ENCODE measurements at regions not wholly inside any gene's neighbourhood (a gene's known extent, or its start where the extent isn't known, plus 50 kb on each side); places are given as distances from the start of the nearest gene placed in this dataset.
A peak's percentile ranks its signal among the peaks of the same experiment; 100 is the strongest.
"Not testable (repeated sequence)": the region's sequence is repeated elsewhere in the genome, so short reads cannot be mapped to it uniquely, and the experiment has no call there.

DNA sequence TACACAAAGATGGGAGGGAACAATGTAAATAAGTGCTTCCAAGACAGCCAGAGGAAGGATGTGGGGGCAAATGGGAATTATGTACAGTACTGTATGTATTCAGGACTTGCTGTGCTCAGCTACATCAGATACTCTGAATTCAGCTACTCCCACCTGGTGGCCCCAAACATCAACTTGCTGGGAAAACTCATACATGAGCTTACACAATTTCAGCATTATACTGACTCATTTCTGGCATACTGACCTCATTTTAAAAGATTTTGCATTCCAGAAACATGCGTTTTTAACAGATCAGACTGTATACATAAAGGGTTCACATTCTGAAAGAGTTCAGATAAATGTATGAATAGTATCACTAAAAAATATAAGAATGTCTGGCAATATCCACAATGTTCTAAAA is 59.7 kb downstream of the GPX5 start:
- no peak for DNase-seq

DNA sequence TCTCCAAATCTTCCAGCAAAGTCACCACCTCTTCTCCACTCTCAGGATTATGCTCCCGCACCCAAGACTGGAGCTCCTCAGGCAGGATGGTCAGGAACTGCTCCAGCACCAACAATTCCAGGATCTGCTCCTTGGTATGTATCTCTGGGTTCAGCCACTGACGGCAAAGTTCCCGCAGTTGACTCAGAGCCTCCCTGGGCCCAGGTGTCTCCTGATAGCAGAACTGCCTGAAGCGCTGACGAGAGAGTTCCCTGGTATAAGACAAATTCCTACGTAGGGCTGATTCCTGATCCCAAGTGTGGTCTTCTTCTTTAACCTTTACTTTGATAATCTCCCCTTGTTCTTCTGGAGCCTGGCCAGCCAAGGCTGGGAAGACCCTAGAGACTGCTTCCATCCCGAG is 60.6 kb downstream of the GPX5 start:
- DNase-seq: no peak

DNA sequence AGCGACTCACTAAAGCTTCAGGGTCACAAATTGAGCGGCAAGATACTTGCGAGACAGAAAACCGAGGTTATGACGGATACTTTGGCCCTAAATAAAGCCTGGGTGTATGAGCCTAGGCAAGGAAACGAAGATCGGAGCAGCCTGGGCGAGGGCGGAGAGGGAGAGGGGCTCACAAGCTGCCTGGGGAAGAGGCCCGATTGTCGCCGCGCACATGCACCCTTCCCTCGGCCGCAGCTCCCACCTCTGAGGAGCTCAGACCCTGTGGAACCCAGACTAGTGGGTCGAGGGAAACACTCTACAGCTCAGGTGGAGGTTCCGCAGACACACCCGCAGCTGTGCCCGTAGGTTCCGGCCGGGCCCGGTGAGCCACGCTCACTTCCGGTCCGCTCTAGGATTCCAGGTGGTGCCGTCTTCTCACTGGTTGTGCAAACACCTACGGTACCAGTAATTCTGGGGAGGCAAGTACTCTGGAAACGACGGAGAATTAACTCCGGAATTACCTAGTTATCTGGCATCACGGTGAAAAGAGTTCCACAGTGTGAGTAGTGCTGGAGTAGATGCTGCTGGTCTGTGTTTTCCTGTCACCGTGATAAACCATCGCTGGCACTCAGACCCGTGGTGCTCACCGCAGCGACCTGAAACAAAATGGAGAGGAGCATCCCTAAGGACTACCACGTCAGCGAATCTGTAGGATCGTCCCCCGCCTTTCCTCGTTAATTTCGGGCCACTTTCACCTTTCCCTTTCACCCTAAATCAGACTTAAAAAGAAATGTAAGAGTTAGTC is 61.5 kb downstream of the GPX5 start:
- DNase-seq: peak; percentile 58

DNA sequence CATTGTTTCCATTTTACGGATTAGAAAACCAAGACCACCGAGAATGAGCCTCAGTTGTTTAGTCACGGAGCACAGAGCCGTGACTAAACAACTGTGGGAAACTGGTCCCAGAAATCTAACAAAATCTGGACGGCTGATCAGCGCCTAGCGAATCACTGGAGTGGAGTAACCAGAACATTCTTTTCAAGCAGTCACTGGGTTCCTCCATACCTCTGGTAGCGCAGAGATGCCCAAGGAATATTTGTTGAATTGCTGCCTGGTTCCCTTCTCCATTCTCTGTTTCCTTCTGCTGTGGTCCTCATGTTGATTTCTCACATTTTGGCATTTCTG is 62.0 kb downstream of the GPX5 start:
- DNase-seq: no peak

DNA sequence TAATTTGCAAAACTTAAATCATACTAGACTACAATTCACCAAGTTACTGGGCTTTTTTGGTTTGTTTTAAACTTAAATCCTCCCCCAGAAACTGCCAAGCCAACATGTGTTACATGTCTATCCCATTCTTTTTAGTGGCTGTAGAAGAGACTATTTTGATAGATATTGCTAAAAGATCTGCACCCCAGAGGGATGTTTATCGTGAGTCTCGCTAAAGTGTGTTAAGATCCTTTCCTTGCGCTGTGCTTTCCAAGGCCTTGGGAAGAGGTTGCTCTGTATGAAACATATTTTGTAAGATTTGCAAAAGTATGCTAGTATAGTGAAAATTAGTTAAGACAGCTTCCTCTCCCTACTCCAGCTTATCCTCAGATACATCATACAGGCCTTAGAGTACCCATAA is 63.0 kb downstream of the GPX5 start:
- DNase-seq: no peak

DNA sequence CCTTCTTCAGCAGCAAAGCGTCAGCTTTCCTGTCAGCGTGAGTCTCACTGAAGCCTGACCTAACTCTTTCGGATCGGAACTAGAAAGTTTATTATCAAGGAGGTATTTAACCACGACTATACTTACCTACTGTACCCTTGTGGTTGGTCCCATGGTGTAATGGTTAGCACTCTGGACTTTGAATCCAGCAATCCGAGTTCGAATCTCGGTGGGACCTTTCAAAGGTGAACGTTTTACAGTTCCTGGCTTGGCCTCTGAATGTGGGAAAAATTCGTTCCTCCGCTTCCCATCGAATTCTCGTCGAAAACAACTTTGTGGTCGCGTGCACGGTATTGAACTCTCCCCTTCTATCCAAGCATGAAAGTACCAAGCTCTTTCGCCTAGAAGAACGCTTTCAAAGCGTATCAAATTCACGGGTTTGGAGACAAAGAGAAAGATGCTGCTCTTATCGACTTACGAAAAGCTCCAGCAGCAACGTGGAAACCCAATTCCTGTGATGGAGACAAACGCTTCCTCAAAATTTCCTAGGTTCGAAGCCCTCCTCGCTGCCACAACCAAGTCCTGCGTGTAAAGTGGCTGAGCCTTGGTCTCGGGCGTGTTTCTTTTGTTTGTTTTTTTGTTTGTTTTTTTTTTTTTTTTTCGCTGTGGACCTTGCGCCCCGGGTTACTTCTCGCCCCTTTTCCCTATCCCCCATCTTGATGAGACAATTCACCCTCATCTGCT is 63.7 kb downstream of the GPX5 start:
- peak; percentile 10 for DNase-seq

DNA sequence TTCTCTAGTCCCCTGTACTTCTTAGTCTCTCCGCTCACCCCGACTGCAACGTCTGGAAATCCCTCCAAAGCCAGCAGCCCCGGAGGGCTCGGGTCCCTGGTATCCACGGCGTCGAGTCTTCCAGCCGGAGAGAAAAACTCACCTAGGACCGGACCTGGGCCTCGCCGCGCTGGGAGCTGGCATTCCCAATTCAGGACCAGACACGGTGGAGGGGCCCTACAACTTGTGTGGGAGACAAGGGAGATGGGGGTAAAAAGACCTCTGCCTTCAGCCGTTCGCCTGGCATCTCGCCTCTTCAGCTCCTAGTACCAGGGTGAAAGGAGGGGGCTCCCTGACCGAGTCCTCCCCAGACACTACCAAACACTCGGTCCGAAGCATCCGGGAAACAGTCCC is 64.3 kb downstream of the GPX5 start:
- no peak for DNase-seq

DNA sequence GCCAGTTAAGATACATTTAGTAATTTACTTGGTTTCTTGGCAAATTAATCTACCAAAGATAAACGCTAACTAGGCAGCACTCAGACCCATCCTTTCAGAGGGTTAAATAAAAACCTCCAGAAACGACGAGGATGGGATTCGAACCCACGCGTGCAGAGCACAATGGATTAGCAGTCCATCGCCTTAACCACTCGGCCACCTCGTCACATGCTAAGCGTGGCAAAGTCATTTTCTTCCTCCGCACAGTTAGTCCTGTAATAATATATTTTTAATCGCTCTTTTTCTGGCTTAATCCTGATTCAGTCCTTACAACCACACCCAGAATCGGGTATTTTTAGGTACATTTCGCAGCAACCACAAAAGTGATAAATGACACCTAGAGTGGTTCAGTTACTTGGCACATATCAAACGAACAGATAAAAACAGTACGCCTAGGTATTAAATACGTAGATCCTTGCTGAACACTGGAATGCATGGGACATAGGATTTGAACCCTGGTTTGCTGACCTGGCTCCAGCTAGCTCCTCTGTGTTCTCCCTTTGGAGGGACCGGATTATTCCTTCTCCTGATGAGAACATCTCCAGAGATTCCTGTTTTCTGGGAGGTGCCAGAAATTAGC is 71.6 kb downstream of the GPX5 start:
- DNase-seq: peak; percentile 16

DNA sequence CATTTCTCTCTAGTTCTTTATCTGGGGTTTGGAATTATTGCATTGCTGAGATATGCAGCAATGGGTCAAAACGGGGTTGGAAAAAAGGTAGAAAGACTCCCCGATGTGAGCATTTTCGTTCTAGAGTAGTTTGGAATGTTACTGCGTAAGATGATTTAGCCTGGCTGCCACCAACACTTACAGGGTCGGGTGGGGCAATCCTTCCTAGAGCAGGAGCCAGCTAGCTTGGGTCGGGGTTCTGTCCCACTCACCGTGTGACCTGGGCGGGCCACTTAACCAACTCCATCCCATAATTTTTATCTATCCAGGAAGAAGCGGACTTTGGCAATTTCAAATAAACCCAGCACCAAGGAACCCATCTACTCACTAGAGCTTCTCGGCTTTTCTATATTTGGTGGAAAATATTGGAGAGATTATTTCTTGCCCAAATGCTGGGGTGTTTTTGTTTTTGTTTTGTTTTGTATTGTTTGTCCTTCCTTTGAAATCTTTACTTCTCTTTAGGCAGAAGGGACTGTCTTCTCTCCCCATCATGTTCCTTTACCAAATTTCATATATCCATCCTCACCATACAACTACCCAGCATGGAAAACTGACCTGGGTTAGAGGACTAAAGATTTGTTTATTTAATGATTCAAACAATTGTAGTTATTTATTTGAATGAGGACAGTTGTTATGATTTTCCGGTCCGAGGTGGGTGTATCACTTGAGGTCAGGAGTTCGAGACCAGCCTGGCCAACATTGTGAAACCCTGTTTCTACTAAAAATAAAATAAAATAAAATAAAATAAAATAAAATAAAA is 72.4 kb downstream of the GPX5 start:
- no peak for DNase-seq

DNA sequence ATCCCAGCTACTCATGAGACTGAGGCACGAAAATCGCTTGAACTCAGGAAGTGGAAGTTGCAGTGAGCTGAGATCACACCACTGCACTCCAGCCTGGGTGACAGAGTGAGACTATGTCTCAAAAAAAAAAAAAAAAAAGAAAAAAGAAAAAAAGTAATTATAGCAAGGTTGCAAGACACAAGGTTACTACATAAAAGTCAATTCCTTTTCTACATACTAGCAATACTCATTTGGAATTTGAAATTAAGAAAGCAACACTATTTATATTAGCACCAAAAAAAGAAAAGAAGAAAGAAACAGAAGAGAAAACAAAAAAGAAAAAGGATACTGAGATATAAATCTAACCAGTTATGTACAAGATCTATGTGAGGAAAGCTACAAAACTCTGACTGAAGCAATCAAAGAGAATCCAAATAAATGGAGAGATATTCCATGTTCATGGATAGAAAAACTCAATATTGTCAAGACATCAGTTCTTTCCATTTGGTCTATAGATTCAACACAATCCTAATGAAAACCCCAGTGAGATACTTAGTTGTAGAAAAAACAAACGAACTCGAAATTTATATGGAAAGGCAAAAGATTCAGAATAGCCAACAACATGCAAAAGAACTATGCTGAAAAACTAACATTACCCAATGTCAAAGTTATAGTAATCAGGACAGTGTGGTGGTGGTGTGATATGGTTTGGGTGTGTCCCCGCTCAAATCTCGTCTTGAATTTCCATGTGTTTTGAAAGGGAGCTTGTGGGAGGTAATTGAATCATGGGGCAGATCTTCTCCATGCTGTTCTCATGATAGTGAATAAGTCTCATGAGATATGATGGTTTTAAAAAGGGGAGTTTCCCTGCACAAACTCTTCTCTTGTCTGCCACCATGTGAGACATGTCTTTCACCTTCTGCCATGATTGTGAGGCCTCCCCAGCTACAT is 73.3 kb downstream of the GPX5 start:
- DNase-seq: no peak

DNA sequence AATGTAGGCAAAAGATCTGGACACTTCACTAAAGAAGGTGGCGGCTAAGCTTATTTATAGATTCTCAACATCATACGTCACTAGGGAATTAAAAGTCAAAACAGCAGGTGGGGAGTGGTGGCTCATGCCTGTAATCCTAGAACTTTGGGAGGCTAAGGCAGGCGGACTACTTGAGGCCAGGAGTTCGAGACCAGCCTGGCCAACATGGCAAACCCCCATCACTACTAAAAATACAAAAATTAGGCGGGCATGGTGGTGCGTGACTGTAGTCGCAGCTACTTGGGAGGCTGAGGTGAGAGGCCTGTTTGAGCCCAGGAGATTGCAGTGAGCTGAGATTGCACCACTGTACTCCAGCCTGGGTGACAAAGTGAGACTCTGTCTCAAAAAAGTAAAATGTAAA is 74.6 kb downstream of the GPX5 start:
- DNase-seq: no peak

DNA sequence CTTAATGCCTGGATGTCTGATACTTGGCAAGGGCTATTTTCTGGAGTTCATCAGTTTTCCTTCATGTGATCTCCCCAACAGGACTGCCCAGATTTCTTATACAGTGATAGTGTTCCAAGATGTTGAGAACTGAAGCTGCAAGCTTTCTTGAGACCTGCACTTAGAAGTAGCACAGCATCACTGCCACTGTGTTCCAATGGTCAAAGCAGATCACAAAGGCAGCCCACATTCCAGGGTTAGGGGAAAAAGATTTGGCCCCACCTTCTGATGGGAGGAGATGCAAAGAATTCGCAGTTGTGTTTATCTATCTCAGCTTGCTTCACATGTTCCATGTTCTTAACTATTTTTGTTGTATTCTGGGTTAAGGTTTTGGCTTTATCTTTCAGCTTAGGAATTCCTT is 78.2 kb downstream of the GPX5 start:
- no peak for DNase-seq

DNA sequence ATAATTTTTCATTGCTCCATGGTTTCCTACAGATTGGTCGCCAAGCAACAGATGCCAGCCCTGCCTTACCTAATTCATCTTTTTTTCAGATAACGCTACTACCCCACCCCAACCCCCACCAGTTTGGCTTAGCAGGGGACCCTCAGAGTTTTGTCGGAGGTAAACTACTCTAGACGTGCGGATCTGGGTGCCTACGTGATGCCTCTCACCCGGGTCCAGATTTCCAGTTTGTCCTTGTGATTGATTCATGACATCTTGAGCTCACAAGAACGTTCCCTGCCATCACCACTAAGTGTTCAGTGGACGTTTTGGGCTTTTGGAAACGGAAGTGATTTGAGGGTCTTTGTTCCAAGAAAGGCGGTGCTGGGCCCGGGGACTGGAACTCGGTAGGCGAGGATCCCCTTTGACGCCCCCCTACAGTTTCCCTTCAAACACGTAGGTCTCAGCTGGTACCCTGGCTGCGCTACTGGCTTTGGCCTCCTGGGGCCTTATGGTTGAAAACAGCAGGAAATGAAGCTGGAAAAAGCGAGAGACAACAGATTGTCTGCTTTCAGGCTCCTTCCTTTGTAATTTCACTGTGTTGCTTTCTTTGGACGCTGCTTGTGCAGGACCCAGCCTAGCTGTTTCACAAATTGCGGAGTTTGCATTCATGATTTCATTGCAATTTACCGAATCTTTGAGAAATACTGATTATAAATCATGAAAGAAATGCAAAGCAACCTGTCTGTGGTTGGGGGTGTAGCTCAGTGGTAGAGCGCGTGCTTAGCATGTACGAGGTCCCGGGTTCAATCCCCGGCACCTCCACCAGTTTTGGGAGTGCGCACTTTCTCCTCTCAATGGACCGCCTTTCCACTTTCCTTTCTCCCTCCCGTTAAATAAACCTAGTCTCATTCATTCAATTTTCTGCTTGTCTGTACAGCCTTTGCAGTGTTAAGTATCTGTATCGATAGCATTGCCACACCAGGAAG is 81.0 kb downstream of the GPX5 start:
- DNase-seq: peak; percentile 19

DNA sequence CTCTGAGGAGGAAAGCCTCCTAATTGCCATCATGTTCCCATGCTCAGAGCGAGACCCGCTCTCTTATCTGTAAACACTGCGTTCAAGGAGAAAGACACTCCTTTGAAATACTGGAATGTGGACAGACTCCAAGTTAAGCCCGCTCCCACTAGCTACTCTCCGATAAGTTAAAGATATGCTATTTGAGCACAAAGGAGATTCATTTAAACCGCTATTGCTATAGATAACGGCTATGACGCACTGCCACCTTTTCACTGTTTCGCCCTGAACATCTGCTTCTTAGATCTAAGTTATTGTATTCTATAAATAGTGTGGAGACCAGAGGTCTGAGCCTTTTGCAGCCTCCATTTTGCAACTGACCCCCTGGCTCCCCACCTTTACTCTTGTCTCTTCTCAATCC is 82.3 kb downstream of the GPX5 start:
- no peak for DNase-seq

DNA sequence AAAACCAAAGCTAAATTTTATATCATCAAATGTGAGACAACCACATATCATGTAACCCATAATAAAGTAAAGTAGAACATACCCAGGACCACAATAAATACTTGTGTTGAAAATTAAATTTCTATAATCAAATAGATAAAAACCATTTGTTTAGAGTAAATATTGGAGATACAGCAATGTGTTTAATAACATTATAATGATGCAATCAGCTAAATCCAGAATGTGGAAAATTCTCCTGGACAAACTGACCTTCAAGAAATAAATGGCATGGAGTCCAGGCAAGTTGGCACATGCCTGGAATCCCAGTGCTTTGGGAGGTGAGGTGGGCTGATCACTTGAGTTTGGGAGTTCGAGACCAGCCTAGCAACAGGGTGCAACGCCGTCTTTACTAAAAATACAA is 84.0 kb downstream of the GPX5 start:
- DNase-seq: no peak

DNA sequence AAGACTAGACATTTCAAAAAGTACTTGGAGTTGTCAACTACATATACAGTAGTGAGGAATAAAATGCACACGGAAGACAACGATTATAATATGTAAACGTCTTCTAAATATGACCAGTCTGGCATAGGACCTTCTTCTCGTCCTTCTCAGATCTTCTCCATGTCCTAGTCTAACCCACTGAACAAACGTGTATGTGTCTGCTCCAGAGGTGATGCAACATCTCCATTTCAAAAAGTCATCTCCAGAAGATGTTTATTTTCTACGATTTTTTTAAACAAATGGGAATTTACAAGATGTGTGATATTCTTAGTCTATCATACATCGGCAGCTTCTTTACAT is 89.9 kb downstream of the GPX5 start:
- no peak for DNase-seq

DNA sequence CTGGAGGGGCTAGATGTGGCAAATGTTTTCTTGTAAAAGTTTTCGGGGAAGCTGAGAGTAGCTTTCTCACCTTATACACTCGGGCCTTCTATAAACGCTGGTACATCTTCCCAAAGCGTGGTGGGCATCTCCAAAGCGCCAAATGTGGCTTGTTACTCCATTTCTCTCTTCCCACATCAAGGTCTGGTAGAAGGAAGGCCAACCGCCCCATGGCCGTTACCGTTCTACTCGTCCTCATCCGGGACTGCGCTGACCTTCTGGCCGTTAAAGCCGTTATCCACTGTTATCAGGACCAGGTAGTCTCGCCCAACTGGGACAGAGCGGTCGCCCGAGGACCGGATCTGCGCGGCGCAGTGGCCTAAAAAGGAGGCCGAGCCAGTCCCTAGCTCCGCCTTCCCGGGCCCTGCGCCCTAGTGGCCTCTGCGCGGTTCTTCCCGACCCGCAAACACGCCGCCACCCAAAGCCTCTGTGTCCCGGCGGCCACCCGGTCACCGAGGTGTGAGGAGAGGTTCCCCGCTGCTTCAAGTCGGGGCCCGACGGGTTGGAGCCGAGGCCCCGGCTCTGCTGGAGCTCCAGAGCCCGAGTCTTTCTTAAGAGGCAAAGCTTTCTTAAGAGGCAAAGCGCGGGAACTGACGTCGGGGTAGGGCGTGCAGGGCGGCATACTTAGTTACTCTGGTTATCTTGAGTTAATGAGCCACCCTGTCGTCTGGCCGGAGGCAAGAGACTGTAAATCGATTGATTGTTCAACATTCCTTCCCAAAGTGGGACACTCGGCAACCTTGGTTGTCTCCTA is 90.5 kb downstream of the GPX5 start:
- no peak for DNase-seq

DNA sequence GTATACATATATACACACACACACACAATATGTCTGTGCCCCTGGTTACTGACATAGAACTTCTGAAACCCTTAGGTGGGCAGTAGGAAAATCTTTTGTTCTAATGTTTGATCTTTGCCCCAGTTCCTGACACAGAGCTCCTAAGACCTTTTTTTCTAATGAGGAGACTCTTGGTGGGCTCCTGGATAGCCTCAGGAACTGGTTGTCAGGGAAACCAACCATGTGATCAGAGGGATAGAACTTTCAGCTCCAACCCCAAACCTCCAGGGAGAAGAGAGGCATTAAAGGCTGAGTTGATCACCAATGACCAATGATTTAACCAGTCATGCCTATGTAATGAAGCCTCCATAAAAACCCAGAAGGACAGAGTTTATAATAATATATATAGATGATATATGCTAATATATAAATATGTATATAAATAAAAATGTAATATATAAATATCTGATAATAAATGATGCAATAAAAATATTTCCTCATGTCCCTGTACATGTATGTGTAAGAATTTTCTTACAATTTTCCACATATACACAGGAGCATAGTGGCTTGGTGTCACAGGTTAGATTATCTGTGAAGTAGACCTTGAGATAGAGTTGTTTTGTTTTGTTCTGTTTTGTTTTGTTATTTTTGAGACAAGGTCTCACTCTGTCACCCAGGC is 93.3 kb downstream of the GPX5 start:
- no peak for DNase-seq

DNA sequence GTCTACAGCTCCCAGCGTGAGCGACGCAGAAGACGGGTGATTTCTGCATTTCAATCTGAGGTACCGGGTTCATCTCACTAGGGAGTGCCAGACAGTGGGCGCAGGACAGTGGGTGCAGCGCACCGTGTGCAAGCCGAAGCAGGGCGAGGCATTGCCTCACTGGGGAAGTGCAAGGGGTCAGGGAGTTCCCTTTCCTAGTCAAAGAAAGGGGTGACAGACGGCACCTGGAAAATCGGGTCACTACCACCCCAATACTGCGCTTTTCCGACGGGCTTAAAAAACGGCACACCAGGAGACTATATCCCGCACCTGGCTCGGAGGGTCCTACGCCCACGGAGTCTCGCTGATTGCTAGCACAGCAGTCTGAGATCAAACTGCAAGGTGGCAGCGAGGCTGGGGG is 95.6 kb downstream of the GPX5 start:
- not testable (repeated sequence) for DNase-seq

DNA sequence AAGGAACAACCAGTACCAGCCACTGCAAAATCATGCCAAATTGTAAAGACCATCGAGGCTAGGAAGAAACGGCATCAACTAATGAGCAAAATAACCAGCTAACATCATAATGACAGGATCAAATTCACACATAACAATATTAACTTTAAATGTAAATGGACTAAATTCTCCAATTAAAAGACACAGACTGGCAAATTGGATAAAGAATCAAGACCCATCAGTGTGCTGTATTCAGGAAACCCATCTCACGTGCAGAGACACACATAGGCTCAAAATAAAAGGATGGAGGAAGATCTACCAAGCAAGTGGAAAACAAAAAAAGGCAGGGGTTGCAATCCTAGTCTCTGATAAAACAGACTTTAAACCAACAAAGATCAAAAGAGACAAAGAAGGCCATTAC is 97.6 kb downstream of the GPX5 start:
- not testable (repeated sequence) for DNase-seq
